GM06990 (cell line): ENCODE measurements at regions not wholly inside any gene's neighbourhood (a gene's known extent, or its start where the extent isn't known, plus 50 kb on each side); places are given as distances from the start of the nearest gene placed in this dataset.

Experiments used
- DNase-seq: peaks from one replicate; pipeline ENCODE4 v3.0.0-alpha.2; 2011; ENCODE audit not compliant: insufficient read length; ENCODE audit errors: extremely low read depth
- H3K27me3 ChIP-seq: replicated peaks from 2 replicates; pipeline ENCODE4 v1.6.0; 2011; ENCODE audit warnings: low read length; ENCODE audit not compliant: control insufficient read depth, insufficient read depth
- H3K36me3 ChIP-seq: 2 replicates; pipeline ENCODE4 v1.5.1; 2011; ENCODE audit warnings: low read length; ENCODE audit not compliant: control insufficient read depth, insufficient read depth
- H3K4me3 ChIP-seq: replicated peaks from 2 replicates; pipeline ENCODE4 v1.5.1; 2011; ENCODE audit warnings: low read depth, mild to moderate bottlenecking, control low read depth, low read length
- TF ChIP-seq, protein P1 (sequence below): IDR thresholded peaks from 2 replicates; pipeline ENCODE4 v1.5.1; 2011; ENCODE audit warnings: low read length, control low read depth, mild to moderate bottlenecking, inconsistent platforms; ENCODE audit not compliant: insufficient read depth, poor library complexity, severe bottlenecking

DNA sequence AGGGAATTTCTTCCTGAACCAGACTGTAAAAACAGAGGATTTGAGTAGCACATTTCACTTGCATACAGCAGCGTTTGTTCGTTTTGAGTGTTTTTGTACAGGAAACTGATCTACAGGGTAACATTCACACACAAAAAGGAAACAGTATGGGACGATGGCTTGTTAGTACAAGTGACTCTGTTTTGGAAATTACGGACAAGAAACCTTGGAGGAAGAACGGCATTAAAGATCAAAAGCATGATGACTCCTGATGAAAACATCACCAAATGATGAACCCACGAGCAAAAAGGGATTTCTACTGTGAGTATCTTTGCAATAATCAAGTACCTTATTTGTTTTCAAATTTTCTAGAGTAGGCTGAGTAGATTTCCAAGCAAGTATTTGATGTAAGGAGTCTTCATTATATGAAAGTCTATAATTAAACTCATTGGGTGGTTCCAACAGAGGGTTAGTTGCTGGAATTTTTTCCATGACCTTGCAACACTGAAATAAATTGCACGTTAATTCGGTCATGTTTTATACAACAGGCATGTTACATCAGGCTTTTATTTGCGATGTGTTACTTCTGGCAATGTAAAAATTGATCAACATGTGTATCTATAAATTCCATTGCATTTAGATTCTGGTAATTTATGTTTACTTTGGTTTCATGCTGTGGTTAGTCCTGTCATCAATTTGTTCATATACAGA lies 76.7 kb upstream of the KCNK2 start:
- DNase-seq, result no peak
- Histone ChIP-seq H3K4me3 (no peak overlapping the region), H3K36me3 (no peaks in the 10 kb centered on the region), H3K27me3 (no peaks in the 10 kb centered on the region)
- TF ChIP-seq, protein P1, sequence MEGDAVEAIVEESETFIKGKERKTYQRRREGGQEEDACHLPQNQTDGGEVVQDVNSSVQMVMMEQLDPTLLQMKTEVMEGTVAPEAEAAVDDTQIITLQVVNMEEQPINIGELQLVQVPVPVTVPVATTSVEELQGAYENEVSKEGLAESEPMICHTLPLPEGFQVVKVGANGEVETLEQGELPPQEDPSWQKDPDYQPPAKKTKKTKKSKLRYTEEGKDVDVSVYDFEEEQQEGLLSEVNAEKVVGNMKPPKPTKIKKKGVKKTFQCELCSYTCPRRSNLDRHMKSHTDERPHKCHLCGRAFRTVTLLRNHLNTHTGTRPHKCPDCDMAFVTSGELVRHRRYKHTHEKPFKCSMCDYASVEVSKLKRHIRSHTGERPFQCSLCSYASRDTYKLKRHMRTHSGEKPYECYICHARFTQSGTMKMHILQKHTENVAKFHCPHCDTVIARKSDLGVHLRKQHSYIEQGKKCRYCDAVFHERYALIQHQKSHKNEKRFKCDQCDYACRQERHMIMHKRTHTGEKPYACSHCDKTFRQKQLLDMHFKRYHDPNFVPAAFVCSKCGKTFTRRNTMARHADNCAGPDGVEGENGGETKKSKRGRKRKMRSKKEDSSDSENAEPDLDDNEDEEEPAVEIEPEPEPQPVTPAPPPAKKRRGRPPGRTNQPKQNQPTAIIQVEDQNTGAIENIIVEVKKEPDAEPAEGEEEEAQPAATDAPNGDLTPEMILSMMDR, result no peak

DNA sequence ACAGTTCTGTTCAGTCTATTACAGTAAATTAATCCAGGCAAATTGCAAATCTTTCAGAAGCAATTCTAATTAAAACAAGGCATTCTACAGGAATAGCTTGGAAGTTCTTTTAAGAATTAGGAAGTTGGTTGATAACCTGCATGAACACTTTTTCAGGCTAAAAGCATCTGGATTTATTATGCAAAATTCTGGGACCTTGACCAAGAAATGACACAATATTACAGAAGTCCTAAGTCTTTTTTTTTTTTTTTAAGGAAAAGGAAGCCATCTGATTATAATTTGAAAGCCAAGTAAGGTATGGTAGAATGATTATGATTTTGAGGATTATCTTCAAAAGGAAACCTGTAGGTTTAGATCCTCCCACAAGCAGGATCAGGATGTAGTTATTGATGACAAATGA lies 74.7 kb upstream of the KCNK2 start:
- H3K27me3 ChIP-seq, result no peaks in the 10 kb centered on the region
- TF ChIP-seq, protein P1, result no peak
- no peak for DNase-seq

DNA sequence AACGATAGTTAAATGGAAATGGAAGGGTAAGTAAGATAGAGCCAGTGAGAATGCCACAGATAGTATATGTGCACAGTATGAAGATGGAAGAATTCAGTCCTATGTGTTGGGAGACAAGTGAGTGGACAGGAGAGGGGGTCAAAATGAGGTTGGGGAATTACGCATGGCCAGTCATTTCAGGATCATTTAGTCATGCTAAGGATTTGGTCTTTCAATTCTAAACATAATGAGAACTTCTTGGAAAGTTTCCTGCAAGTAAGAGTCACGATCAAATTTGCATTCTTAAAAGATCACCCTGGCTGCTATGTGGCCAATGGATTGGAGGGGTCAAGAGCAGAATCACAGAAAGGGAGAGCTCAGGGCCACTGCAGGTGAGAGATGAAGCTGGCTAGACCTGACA lies 64.0 kb upstream of the KCNK2 start:
- H3K27me3 ChIP-seq, result no peaks in the 10 kb centered on the region
- TF ChIP-seq, protein P1, result no peak
- DNase-seq, result no peak
- no peak overlapping the region for H3K4me3 ChIP-seq
- H3K36me3 ChIP-seq, result no peaks in the 10 kb centered on the region

More for the DNA sequence above, 74.7 kb upstream of the KCNK2 start:
- Histone ChIP-seq H3K4me3 (no peak overlapping the region), H3K36me3 (no peaks in the 10 kb centered on the region)

DNA sequence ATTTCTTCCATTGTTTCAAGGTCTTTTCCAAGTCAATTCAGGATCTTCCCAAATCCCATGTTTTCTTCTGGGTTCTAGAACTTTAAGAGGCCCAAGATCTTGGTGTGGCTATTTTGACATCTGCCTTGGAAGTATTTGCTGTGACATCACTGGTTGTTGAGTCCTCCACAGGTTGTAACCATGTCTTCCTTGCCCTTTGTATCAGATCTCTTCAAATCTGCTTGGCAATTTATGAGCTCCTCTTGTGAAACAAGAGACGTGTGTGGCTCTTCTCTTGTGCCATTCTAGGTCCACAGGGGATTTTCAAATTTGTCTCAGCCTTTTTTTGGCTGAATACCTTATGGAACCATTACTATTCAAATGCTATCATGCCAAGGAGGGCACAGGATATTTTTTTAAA lies 60.3 kb upstream of the KCNK2 start:
- no peak for DNase-seq
- H3K36me3 ChIP-seq, result no peaks in the 10 kb centered on the region
- TF ChIP-seq, protein P1, result no peak
- H3K4me3 ChIP-seq, result no peak overlapping the region
- no peaks in the 10 kb centered on the region for H3K27me3 ChIP-seq

DNA sequence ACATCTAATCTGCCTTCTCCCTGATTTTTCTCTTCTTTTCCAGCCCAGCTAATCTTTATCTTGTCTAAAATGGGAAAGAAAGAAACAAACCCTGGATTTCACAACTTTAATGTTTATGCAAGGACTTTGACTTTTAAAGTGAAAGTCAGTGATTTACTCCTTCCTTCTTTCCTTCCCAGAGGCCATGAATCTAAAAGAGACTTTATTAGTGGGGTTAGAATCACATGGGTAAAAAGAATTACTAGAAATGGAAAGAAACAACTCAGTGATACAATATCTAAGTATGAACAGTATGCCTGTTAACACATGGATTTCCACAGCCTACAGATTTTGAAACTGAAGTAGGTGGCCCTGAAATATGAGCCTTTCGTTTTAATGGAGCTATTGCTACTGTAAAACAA lies 59.8 kb upstream of the KCNK2 start:
- no peak for DNase-seq
- TF ChIP-seq, protein P1, result no peak
- H3K4me3 ChIP-seq, result no peak overlapping the region

More for the DNA sequence above, 59.8 kb upstream of the KCNK2 start:
- H3K27me3 ChIP-seq, result no peaks in the 10 kb centered on the region
- H3K36me3 ChIP-seq, result no peaks in the 10 kb centered on the region
